Colonic mucosa (tissue), 4 donors: ENCODE measurements at regions not wholly inside any gene's neighbourhood (a gene's known extent, or its start where the extent isn't known, plus 50 kb on each side); places are given as distances from the start of the nearest gene placed in this dataset.
A peak's percentile ranks its signal among the peaks of the same experiment; 100 is the strongest.

Source experiments
- DNase-seq: peaks from one replicate; pipeline ENCODE4 v3.0.0-alpha.2; 2020
- H3K27ac ChIP-seq: fragments of 200-600 bp; one replicate; pipeline ENCODE4 v1.8.0; 2021
- H3K27me3 ChIP-seq: fragments of 200-600 bp; one replicate; pipeline ENCODE4 v1.8.0; 2021
- H3K36me3 ChIP-seq: fragments of 200-600 bp; one replicate; pipeline ENCODE4 v1.8.0; 2021
- H3K4me1 ChIP-seq: fragments of 200-600 bp; one replicate; pipeline ENCODE4 v1.8.0; 2021; ENCODE audit warnings: mild to moderate bottlenecking
- H3K4me3 ChIP-seq: fragments of 200-600 bp; one replicate; pipeline ENCODE4 v1.8.0; 2021
- H3K9ac ChIP-seq, 2 donors: one replicate each; pipeline ENCODE4 v1.7.0; 2013; ENCODE audit warnings: control low read depth in 2 of 2, low read depth in 2 of 2, low read length in 2 of 2
- H3K9me3 ChIP-seq: fragments of 200-600 bp; one replicate; pipeline ENCODE4 v1.8.0; 2021
- intact Hi-C: fragments of 100-400 bp; cut with DNase I; formaldehyde crosslinking; loops from one replicate; pipeline ENCODE4 v1.14.1; 2022
- TF ChIP-seq, protein P1 (sequence below): fragments of 200-600 bp; IDR thresholded peaks from one replicate; pipeline ENCODE4 v1.8.0; 2022; ENCODE audit warnings: antibody characterized with exemption, mild to moderate bottlenecking
- donor health status: healthy.
- donor health status: DM: no; HTN: no; CAD: no.
- donor health status: DM: no; HTN: no; CAD: no.

GRCh38 chr6:166864333-166864732 is 92.0 kb downstream of the RNASET2 start:
- Histone ChIP-seq H3K36me3 (no peaks in the 10 kb centered on the region), H3K27ac (no peak overlapping the region), H3K9ac (no peak overlapping the region), H3K27me3 (peaks cover 14% of the 10 kb centered on the region), H3K9me3 (no peaks in the 10 kb centered on the region), H3K4me1 (peaks cover 3% of the 10 kb centered on the region), H3K4me3 (no peak overlapping the region)
- intact Hi-C loops, result no loop called here
- no peak for DNase-seq
- TF ChIP-seq, protein P1, sequence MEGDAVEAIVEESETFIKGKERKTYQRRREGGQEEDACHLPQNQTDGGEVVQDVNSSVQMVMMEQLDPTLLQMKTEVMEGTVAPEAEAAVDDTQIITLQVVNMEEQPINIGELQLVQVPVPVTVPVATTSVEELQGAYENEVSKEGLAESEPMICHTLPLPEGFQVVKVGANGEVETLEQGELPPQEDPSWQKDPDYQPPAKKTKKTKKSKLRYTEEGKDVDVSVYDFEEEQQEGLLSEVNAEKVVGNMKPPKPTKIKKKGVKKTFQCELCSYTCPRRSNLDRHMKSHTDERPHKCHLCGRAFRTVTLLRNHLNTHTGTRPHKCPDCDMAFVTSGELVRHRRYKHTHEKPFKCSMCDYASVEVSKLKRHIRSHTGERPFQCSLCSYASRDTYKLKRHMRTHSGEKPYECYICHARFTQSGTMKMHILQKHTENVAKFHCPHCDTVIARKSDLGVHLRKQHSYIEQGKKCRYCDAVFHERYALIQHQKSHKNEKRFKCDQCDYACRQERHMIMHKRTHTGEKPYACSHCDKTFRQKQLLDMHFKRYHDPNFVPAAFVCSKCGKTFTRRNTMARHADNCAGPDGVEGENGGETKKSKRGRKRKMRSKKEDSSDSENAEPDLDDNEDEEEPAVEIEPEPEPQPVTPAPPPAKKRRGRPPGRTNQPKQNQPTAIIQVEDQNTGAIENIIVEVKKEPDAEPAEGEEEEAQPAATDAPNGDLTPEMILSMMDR, result no peak

DNA sequence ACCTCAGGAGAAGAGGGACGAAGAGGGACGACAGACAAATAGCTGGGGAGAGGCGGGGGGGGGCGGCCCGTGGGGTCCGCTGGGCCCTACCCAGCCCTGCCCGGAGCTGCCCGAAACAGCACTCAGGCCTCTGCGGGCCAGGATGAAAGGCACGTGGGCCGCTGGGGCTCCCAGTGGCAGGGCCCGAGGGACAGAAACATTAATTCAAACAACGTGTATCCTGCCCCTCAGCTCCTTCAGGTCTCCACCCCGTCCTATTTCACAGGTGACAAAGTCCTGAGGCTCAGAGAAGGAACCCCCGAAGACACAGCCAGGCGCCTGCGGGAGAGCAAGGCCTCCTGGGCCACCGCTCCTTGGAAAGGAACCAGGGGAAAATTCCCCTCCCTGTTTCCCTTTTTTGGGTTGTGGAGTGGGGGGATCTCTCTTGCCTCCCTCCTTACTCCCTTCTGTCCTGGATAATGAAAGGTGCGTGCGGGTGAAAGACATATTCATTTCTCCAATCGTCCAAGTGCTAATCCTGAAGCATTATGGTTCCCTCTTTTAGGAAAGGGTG is 93.3 kb downstream of the RNASET2 start:
- Histone ChIP-seq H3K36me3 (no peaks in the 10 kb centered on the region), H3K4me3 (peak overlapping the region; percentile 41), H3K9me3 (no peaks in the 10 kb centered on the region), H3K27me3 (peaks cover 14% of the 10 kb centered on the region), H3K27ac (no peak overlapping the region), H3K4me1 (peaks cover 3% of the 10 kb centered on the region), H3K9ac (no peak overlapping the region)
- DNase-seq, result no peak
- intact Hi-C loops, result no loop called here
- TF ChIP-seq, protein P1, result no peak

GRCh38 chr6:166862287-166862977 is 93.9 kb downstream of the RNASET2 start:
- no peaks in the 10 kb centered on the region for H3K36me3 ChIP-seq
- peaks cover 3% of the 10 kb centered on the region for H3K4me1 ChIP-seq
- H3K27ac ChIP-seq, result no peak overlapping the region
- H3K9me3 ChIP-seq, result no peaks in the 10 kb centered on the region
- H3K27me3 ChIP-seq, result peaks cover 14% of the 10 kb centered on the region
- H3K4me3 ChIP-seq, result peak overlapping the region; percentile 41
- TF ChIP-seq, protein P1, result no peak
- intact Hi-C loops, result no loop called here
- no peak for DNase-seq
- peak overlapping the region in 1 of 2 donors; percentile 35 for H3K9ac ChIP-seq

DNA sequence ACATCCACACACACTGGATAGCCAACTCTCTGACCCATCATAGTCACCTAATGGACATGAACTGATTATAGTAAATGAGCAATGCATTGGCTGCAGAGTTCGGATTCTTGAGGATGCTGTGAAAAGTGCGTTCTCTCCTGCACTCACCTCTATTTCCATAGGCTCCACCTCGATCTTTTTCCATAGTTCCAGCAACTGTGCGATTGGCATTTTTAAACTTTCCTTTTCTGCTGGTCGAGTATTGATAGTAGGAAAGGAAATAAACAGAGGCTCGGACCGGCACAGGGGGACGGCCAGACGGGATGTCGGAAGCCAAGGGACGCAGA is 94.4 kb downstream of the RNASET2 start:
- H3K4me3 ChIP-seq, result peak overlapping the region; percentile 41
- TF ChIP-seq, protein P1, result no peak
- H3K27ac ChIP-seq, result no peak overlapping the region
- peaks cover 3% of the 10 kb centered on the region for H3K4me1 ChIP-seq
- no peaks in the 10 kb centered on the region for H3K36me3 ChIP-seq
- peaks cover 14% of the 10 kb centered on the region for H3K27me3 ChIP-seq
- no peak for DNase-seq
- no peaks in the 10 kb centered on the region for H3K9me3 ChIP-seq
- H3K9ac ChIP-seq, result peak overlapping the region in 1 of 2 donors; percentile 35
- intact Hi-C loops, result no loop called here

DNA sequence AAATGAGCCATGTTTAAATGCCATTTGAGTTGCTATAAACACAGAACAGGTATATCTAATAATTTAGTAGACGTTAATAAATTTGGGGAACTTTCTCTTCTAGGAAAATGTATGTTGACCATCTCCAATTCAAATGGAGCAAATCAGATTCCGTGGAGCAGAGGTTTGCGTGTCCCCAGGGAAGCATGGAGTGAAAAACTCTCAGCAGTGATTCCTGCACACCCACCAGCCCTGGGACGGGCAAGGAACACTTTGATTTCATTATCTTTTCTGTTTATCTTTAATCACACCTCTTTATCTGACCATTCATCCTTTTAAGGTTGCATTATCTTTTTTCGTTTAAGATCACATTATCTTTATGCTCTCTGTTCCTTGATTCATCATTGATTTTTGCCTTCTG is 95.0 kb downstream of the RNASET2 start:
- no peaks in the 10 kb centered on the region for H3K9me3 ChIP-seq
- TF ChIP-seq, protein P1, result no peak
- intact Hi-C loops, result no loop called here
- peaks cover 14% of the 10 kb centered on the region for H3K27me3 ChIP-seq
- no peak overlapping the region for H3K27ac ChIP-seq
- DNase-seq, result no peak
- H3K4me3 ChIP-seq, result no peak overlapping the region
- H3K9ac ChIP-seq, result no peak overlapping the region
- peaks cover 3% of the 10 kb centered on the region for H3K4me1 ChIP-seq
- no peaks in the 10 kb centered on the region for H3K36me3 ChIP-seq
